Activated CD8-positive, alpha-beta memory T cell treated with anti-CD3 and anti-CD28 coated beads, Interleukin-2, amount 10 ng/mL, durations not matched to agents 7 days and 5 days (primary cell): ENCODE measurements at regions not wholly inside any gene's neighbourhood (a gene's known extent, or its start where the extent isn't known, plus 50 kb on each side); places are given as distances from the start of the nearest gene placed in this dataset.

Experiments
- ATAC-seq: fragments of 150-1000 bp; cut with Tn5 transposase; one replicate; pipeline ENCODE4 v1.10.0; 2021; ENCODE audit warnings: moderate library complexity
- CTCF ChIA-PET: fragments of 350-600 bp; sonication (Branson Sonifier 250); formaldehyde crosslinking; loops from one replicate; lab custom pipeline; 2021; ENCODE audit warnings: antibody characterized with exemption; lab: Charles Lee
- DNase-seq: peaks from one replicate; pipeline ENCODE4 v3.0.0-alpha.2; 2020
- H3K27ac Mint-ChIP-seq: one replicate; pipeline ENCODE4 v1.8.0; 2021; ENCODE audit warnings: mild to moderate bottlenecking, mixed read lengths
- H3K27me3 Mint-ChIP-seq: one replicate; pipeline ENCODE4 v1.8.0; 2021; ENCODE audit warnings: mixed read lengths
- H3K36me3 Mint-ChIP-seq: one replicate; pipeline ENCODE4 v1.8.0; 2021; ENCODE audit warnings: mild to moderate bottlenecking, mixed read lengths
- H3K4me1 Mint-ChIP-seq: one replicate; pipeline ENCODE4 v1.8.0; 2021; ENCODE audit warnings: mixed read lengths
- H3K4me3 Mint-ChIP-seq: one replicate; pipeline ENCODE4 v1.8.0; 2021; ENCODE audit warnings: mild to moderate bottlenecking, moderate library complexity, mixed read lengths
- H3K9me3 Mint-ChIP-seq: one replicate; pipeline ENCODE4 v1.8.0; 2022; ENCODE audit warnings: low read depth, mixed read lengths

GRCh38 chr13:103289681-103290080, 223.5 kb upstream of the SLC10A2 start:
- H3K27ac Mint-ChIP-seq, result no peak overlapping the region
- CTCF ChIA-PET, result no interaction called here
- H3K9me3 Mint-ChIP-seq, result no peaks in the 10 kb centered on the region
- ATAC-seq, result no peak
- no peak overlapping the region for H3K4me3 Mint-ChIP-seq
- H3K4me1 Mint-ChIP-seq, result no peaks in the 10 kb centered on the region
- H3K27me3 Mint-ChIP-seq, result no peaks in the 10 kb centered on the region
- no peak for DNase-seq
- H3K36me3 Mint-ChIP-seq, result no peaks in the 10 kb centered on the region

- no peaks in the 10 kb centered on the region for H3K9me3 Mint-ChIP-seq
- CTCF ChIA-PET, result no interaction called here
- DNase-seq, result no peak
- H3K27ac Mint-ChIP-seq, result no peak overlapping the region
- no peaks in the 10 kb centered on the region for H3K36me3 Mint-ChIP-seq
- no peaks in the 10 kb centered on the region for H3K27me3 Mint-ChIP-seq
- H3K4me1 Mint-ChIP-seq, result no peaks in the 10 kb centered on the region
- no peak for ATAC-seq
- H3K4me3 Mint-ChIP-seq, result no peak overlapping the region
Observed at GRCh38 chr13:103288114-103288513, 221.9 kb upstream of the SLC10A2 start.

GRCh38 chr13:103287659-103288058, 221.4 kb upstream of the SLC10A2 start:
- ATAC-seq (no peak), DNase-seq (no peak)
- Mint-ChIP-seq H3K36me3 (no peaks in the 10 kb centered on the region), H3K27me3 (no peaks in the 10 kb centered on the region), H3K4me3 (no peak overlapping the region), H3K27ac (no peak overlapping the region), H3K4me1 (no peaks in the 10 kb centered on the region), H3K9me3 (no peaks in the 10 kb centered on the region)
- CTCF ChIA-PET, result no interaction called here

GRCh38 chr13:103284466-103284865, 218.2 kb upstream of the SLC10A2 start:
- Mint-ChIP-seq H3K4me1 (no peaks in the 10 kb centered on the region), H3K9me3 (no peaks in the 10 kb centered on the region), H3K27ac (no peak overlapping the region), H3K27me3 (no peaks in the 10 kb centered on the region), H3K36me3 (no peaks in the 10 kb centered on the region), H3K4me3 (no peak overlapping the region)
- CTCF ChIA-PET, result no interaction called here
- DNase-seq (no peak), ATAC-seq (no peak)

DNA sequence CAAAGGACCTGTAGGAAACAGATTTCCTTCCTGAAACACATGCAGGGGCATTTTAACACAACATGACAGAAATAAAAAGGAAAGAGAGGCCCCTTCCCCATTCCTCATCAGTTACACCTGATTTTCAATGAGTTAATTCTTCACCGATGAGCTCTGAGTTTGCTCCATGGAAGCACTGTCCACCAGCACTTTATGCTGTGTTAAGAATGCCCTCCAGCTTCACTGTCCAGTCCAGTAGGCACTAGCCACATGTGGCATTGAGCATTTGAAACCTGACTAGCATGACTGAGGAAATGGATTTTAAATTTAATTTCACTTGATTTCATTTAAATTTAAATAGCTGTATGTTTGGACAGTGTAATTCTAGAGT, 217.2 kb upstream of the SLC10A2 start:
- no peak overlapping the region for H3K27ac Mint-ChIP-seq

DNA sequence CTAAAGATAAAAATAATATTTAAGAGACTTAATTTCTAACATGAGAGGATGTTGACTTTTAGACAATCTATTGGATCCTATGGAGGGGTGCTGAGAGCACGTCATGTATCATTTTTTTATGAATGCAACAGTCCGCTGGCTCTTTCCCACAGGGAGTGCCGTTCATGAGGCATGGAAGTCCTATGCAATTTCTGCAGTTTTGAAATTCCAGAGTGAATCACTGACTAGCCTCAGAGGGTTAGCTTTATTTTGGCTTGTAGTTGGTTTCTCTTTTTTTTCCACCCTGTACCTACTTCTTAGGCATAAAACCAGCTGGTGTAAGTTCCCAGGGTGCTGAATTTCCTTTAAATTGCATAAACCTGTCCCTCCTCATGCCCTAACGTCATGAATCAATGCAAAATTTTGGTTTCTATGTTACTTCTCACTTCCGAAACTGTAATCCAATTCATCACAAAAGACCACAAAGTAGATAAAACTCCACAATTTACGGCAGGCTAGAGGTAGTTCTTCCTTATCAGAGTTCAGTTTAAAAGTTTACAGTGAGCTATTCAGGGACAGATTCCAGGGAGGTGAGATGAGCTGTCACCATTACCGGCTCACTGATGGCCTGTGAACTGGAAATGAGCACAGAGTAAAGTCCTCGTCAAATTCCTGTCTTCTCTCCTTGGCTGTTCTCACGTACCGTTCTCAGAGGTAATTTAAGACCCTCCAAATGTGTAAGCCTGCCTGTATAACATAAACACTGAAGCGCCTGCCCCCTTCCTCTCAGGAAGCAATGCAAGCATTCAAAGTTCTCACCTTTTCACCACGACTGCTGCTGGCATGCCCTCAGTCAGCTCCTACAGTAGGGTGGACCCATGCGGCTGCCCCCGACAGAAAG, 216.6 kb upstream of the SLC10A2 start:
- Mint-ChIP-seq H3K27ac (no peak overlapping the region), H3K4me1 (no peaks in the 10 kb centered on the region), H3K36me3 (no peaks in the 10 kb centered on the region), H3K27me3 (no peaks in the 10 kb centered on the region), H3K9me3 (no peaks in the 10 kb centered on the region), H3K4me3 (no peak overlapping the region)
- ATAC-seq (no peak), DNase-seq (no peak)
- CTCF ChIA-PET, result no interaction called here

More for the DNA sequence above, 217.2 kb upstream of the SLC10A2 start:
- no peaks in the 10 kb centered on the region for H3K36me3 Mint-ChIP-seq
- H3K27me3 Mint-ChIP-seq, result no peaks in the 10 kb centered on the region
- no peaks in the 10 kb centered on the region for H3K4me1 Mint-ChIP-seq
- H3K4me3 Mint-ChIP-seq, result no peak overlapping the region
- ATAC-seq (no peak), DNase-seq (no peak)
- CTCF ChIA-PET, result no interaction called here
- H3K9me3 Mint-ChIP-seq, result no peaks in the 10 kb centered on the region

GRCh38 chr13:103277959-103278694, 211.9 kb upstream of the SLC10A2 start:
- no peak for ATAC-seq
- no peaks in the 10 kb centered on the region for H3K36me3 Mint-ChIP-seq
- no peak for DNase-seq
- H3K27me3 Mint-ChIP-seq, result no peaks in the 10 kb centered on the region
- H3K4me3 Mint-ChIP-seq, result no peak overlapping the region
- H3K27ac Mint-ChIP-seq, result no peak overlapping the region
- CTCF ChIA-PET, result no interaction called here
- H3K4me1 Mint-ChIP-seq, result no peaks in the 10 kb centered on the region
- no peaks in the 10 kb centered on the region for H3K9me3 Mint-ChIP-seq

GRCh38 chr13:103276775-103277498, 210.7 kb upstream of the SLC10A2 start:
- Mint-ChIP-seq H3K27me3 (no peaks in the 10 kb centered on the region), H3K9me3 (no peaks in the 10 kb centered on the region), H3K27ac (no peak overlapping the region), H3K4me1 (no peaks in the 10 kb centered on the region), H3K36me3 (no peaks in the 10 kb centered on the region), H3K4me3 (no peak overlapping the region)
- CTCF ChIA-PET, result no interaction called here
- ATAC-seq (no peak), DNase-seq (no peak)

DNA sequence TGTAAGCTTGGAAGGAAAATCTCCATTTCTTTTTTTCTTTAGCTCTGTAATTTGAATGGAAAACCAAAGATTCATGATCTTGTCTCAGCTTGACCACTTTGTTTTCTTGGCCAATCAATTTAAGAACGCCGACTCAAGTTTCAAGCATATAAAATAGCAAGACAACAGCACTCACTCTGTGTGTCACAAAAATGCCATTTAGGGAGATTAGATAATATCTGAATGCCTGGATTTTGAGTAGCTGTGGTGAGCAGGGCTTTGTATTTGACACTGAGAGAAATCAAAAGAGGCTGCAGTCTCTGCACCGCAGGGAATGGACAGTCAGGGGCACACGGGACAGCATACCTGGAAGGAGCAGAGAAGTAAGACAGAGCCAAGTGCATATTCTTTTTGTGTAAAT, 209.5 kb upstream of the SLC10A2 start:
- H3K27ac Mint-ChIP-seq, result no peak overlapping the region
- no peak overlapping the region for H3K4me3 Mint-ChIP-seq
- DNase-seq, result no peak
- no peak for ATAC-seq
- H3K4me1 Mint-ChIP-seq, result no peaks in the 10 kb centered on the region
- H3K27me3 Mint-ChIP-seq, result no peaks in the 10 kb centered on the region
- no peaks in the 10 kb centered on the region for H3K36me3 Mint-ChIP-seq
- CTCF ChIA-PET, result no interaction called here
- no peaks in the 10 kb centered on the region for H3K9me3 Mint-ChIP-seq

DNA sequence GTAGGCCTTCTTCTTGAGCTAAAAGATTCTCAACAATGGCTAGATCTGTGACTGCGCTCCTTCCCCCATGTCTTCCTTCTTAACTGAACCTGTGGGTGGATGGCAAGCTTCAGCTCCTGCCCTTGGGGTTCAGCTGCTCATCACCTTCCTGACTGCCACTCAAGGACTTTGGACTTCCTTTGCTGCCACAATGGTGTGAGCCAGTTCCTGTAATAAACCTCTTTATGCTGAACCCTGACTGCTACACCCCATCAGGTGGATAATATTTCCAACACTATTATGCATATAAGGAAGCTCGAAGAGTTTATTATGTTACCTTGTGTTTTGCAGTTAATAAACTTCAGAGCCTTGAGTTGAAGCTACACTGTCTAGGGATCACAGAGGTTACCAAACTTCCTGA, 208.9 kb upstream of the SLC10A2 start:
- Mint-ChIP-seq H3K27me3 (no peaks in the 10 kb centered on the region), H3K4me3 (no peak overlapping the region), H3K36me3 (no peaks in the 10 kb centered on the region), H3K4me1 (no peaks in the 10 kb centered on the region), H3K9me3 (no peaks in the 10 kb centered on the region), H3K27ac (no peak overlapping the region)
- no peak for ATAC-seq
- no peak for DNase-seq
- CTCF ChIA-PET, result interaction anchor here (0.6 kb wide), 1 partner anchor 17 kb away, joined by 3 read pairs; no protein-coding TSS in a partner anchor

GRCh38 chr13:103273825-103274224, 207.6 kb upstream of the SLC10A2 start:
- DNase-seq, result no peak
- no peaks in the 10 kb centered on the region for H3K4me1 Mint-ChIP-seq
- no peaks in the 10 kb centered on the region for H3K36me3 Mint-ChIP-seq
- H3K27ac Mint-ChIP-seq, result no peak overlapping the region
- CTCF ChIA-PET, result no interaction called here
- ATAC-seq, result no peak
- H3K27me3 Mint-ChIP-seq, result no peaks in the 10 kb centered on the region
- H3K9me3 Mint-ChIP-seq, result no peaks in the 10 kb centered on the region
- no peak overlapping the region for H3K4me3 Mint-ChIP-seq

DNA sequence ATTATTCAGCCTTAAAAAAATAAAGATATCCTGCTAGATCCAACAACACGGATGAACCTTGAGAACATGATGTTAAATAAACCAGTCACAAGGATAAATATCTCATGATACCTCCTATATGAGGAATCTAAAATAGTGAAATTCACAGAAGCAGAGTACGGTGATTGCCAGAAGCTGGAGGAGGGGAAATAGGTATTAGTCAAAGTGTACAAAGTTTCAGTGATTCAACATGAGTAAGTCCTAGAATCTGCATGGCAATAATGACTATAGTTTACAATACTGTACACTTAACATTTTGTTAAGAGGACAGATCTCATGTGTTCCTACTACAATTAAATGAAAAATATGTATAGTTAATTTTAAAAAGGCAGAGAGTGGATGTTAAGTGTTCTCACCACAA, 206.6 kb upstream of the SLC10A2 start:
- Mint-ChIP-seq H3K27me3 (no peaks in the 10 kb centered on the region), H3K9me3 (peaks cover under 1% of the 10 kb centered on the region), H3K36me3 (no peaks in the 10 kb centered on the region), H3K4me3 (no peak overlapping the region), H3K4me1 (no peaks in the 10 kb centered on the region), H3K27ac (no peak overlapping the region)
- no peak for DNase-seq
- ATAC-seq, result no peak
- CTCF ChIA-PET, result no interaction called here

DNA sequence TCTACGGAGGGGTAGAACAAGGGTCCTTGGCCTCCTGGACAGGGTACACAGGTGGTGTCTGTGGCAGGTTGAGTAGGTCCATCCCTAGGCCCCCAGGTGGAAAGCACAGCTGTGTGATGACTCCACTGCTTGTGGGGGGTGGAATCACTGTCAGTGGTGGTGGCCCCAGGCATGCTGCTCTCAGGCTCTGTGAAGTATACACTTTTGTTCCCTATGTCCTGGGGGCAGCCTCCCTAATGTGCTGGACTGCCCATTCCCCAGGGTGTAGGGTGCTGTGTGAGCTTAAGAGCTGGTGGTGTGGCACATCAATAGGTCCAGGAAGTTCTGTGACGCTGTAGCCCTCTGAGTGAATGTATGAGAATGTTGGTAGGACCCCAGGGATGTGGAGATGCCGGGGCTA, 197.2 kb upstream of the SLC10A2 start:
- H3K9me3 Mint-ChIP-seq, result peaks cover 15% of the 10 kb centered on the region
- no peaks in the 10 kb centered on the region for H3K27me3 Mint-ChIP-seq
- DNase-seq (no peak), ATAC-seq (no peak)
- H3K4me3 Mint-ChIP-seq, result no peak overlapping the region
- H3K36me3 Mint-ChIP-seq, result no peaks in the 10 kb centered on the region
- CTCF ChIA-PET, result no interaction called here
- H3K4me1 Mint-ChIP-seq, result no peaks in the 10 kb centered on the region
- H3K27ac Mint-ChIP-seq, result no peak overlapping the region
